A549 (cell line): ENCODE measurements at regions not wholly inside any gene's neighbourhood (a gene's known extent, or its start where the extent isn't known, plus 50 kb on each side); places are given as distances from the start of the nearest gene placed in this dataset.

Experiments used
- CEBPB ChIP-seq, 2 experiments: fragments of >200 bp in 1 of 2; sonication (Bioruptor Twin) in 1 of 2; formaldehyde crosslinking in 1 of 2; IDR thresholded peaks; 2 replicates each; pipeline ENCODE4 v1.6.1; 2012 to 2016
- EHF ChIP-seq: fragments of 250-450 bp; sonication (Bioruptor Pico); IDR thresholded peaks from 2 replicates; pipeline ENCODE4 v1.5.0; 2020; ENCODE audit warnings: mild to moderate bottlenecking
- HOXA7 ChIP-seq: fragments of 250-450 bp; sonication (Bioruptor Pico); IDR thresholded peaks from 2 replicates; pipeline ENCODE4 v1.5.0; 2020; ENCODE audit warnings: mild to moderate bottlenecking, moderate library complexity
- KDM5A ChIP-seq: fragments of 200-600 bp; sonication (generic); IDR thresholded peaks from 2 replicates; pipeline ENCODE4 v1.6.1; 2016; ENCODE audit warnings: antibody characterized with exemption, mild to moderate bottlenecking
- MAFK ChIP-seq: fragments of 450-650 bp; IDR thresholded peaks from 2 replicates; pipeline ENCODE4 v1.6.1; 2014; ENCODE audit not compliant: partially characterized antibody
- NPAS2 ChIP-seq: fragments of 250-450 bp; sonication (Bioruptor Pico); IDR thresholded peaks from 2 replicates; pipeline ENCODE4 v1.8.0; 2022; ENCODE audit warnings: mild to moderate bottlenecking, moderate library complexity, borderline replicate concordance
- TF ChIP-seq, protein P1 (sequence below): IDR thresholded peaks from 2 replicates; pipeline ENCODE4 v1.6.1; 2012
- TF ChIP-seq, protein P2 (sequence below): fragments of >200 bp; sonication (Bioruptor Twin); formaldehyde crosslinking; IDR thresholded peaks from 3 replicates; pipeline ENCODE4 v1.5.1; 2016
- TF ChIP-seq, protein P3 (sequence below): fragments of 200-600 bp; sonication (generic); IDR thresholded peaks from 2 replicates; pipeline ENCODE4 v1.6.1; 2016; ENCODE audit warnings: antibody characterized with exemption, mild to moderate bottlenecking, moderate library complexity
- TF ChIP-seq, protein P4 (sequence below): IDR thresholded peaks from 2 replicates; pipeline ENCODE4 v1.6.1; 2012

DNA sequence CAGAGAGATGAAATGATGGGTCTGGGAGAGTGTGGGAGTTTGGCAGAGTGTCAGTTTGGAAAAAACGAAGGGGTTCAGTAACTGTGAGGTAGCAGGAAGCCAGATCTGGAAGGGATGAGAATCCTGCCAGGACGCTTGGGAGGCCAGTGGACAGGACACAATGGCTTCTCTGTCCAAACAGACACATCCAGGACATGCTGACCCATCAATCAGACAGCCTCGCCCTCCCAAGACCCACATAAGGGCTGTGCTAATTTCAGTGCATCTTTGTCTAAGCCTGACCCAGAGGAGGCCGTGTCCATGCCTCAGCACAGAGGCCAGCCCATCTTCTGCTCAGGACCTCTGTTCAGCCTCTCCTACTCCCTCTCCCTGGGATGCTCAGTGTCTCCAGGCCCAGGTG lies 576.5 kb upstream of the B3GAT1 start:
- TF ChIP-seq, protein P1, sequence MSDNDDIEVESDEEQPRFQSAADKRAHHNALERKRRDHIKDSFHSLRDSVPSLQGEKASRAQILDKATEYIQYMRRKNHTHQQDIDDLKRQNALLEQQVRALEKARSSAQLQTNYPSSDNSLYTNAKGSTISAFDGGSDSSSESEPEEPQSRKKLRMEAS, result no peak
- no peak for TF ChIP-seq CEBPB (IDR thresholded peaks at IDR 0.05)
- TF ChIP-seq, protein P2, sequence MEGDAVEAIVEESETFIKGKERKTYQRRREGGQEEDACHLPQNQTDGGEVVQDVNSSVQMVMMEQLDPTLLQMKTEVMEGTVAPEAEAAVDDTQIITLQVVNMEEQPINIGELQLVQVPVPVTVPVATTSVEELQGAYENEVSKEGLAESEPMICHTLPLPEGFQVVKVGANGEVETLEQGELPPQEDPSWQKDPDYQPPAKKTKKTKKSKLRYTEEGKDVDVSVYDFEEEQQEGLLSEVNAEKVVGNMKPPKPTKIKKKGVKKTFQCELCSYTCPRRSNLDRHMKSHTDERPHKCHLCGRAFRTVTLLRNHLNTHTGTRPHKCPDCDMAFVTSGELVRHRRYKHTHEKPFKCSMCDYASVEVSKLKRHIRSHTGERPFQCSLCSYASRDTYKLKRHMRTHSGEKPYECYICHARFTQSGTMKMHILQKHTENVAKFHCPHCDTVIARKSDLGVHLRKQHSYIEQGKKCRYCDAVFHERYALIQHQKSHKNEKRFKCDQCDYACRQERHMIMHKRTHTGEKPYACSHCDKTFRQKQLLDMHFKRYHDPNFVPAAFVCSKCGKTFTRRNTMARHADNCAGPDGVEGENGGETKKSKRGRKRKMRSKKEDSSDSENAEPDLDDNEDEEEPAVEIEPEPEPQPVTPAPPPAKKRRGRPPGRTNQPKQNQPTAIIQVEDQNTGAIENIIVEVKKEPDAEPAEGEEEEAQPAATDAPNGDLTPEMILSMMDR, result no peak
- TF ChIP-seq, protein P3, sequence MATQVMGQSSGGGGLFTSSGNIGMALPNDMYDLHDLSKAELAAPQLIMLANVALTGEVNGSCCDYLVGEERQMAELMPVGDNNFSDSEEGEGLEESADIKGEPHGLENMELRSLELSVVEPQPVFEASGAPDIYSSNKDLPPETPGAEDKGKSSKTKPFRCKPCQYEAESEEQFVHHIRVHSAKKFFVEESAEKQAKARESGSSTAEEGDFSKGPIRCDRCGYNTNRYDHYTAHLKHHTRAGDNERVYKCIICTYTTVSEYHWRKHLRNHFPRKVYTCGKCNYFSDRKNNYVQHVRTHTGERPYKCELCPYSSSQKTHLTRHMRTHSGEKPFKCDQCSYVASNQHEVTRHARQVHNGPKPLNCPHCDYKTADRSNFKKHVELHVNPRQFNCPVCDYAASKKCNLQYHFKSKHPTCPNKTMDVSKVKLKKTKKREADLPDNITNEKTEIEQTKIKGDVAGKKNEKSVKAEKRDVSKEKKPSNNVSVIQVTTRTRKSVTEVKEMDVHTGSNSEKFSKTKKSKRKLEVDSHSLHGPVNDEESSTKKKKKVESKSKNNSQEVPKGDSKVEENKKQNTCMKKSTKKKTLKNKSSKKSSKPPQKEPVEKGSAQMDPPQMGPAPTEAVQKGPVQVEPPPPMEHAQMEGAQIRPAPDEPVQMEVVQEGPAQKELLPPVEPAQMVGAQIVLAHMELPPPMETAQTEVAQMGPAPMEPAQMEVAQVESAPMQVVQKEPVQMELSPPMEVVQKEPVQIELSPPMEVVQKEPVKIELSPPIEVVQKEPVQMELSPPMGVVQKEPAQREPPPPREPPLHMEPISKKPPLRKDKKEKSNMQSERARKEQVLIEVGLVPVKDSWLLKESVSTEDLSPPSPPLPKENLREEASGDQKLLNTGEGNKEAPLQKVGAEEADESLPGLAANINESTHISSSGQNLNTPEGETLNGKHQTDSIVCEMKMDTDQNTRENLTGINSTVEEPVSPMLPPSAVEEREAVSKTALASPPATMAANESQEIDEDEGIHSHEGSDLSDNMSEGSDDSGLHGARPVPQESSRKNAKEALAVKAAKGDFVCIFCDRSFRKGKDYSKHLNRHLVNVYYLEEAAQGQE, result no peak
- TF ChIP-seq EHF (CRISPR knock-in tag), result no peak
- TF ChIP-seq KDM5A, result no peak
- TF ChIP-seq HOXA7 (CRISPR knock-in tag), result no peak
- TF ChIP-seq NPAS2, result no peak
- TF ChIP-seq, protein P4, sequence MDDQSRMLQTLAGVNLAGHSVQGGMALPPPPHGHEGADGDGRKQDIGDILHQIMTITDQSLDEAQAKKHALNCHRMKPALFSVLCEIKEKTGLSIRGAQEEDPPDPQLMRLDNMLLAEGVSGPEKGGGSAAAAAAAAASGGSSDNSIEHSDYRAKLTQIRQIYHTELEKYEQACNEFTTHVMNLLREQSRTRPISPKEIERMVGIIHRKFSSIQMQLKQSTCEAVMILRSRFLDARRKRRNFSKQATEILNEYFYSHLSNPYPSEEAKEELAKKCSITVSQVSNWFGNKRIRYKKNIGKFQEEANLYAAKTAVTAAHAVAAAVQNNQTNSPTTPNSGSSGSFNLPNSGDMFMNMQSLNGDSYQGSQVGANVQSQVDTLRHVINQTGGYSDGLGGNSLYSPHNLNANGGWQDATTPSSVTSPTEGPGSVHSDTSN, result no peak
- no peak for TF ChIP-seq MAFK
